AG09309 (cell line): ENCODE measurements at regions not wholly inside any gene's neighbourhood (a gene's known extent, or its start where the extent isn't known, plus 50 kb on each side); places are given as distances from the start of the nearest gene placed in this dataset.

ENCODE experiments used
- DNase-seq: peaks from one replicate; pipeline ENCODE4 v3.0.0-alpha.2; 2010; ENCODE audit warnings: low read depth
- H3K4me3 ChIP-seq: 2 replicates; pipeline ENCODE4 v1.5.1; 2011; ENCODE audit warnings: mild to moderate bottlenecking, low read depth, low read length, moderate library complexity; ENCODE audit not compliant: control insufficient read depth
- CTCF ChIP-seq: IDR thresholded peaks from 2 replicates; pipeline ENCODE4 v1.5.1; 2011; ENCODE audit warnings: mild to moderate bottlenecking, low read depth, low read length, inconsistent platforms; ENCODE audit not compliant: insufficient read depth, control insufficient read depth; ENCODE audit errors: missing control alignments

GRCh38 chr10:28822719-28823464 is 145.6 kb downstream of the BAMBI start:
- no peak overlapping the region for H3K4me3 ChIP-seq
- no peak for TF ChIP-seq CTCF
- no peak for DNase-seq

- DNase-seq: no peak
- no peak for TF ChIP-seq CTCF
- no peak overlapping the region for H3K4me3 ChIP-seq
These were observed 146.3 kb downstream of the BAMBI start for GRCh38 chr10:28823501-28824075.

GRCh38 chr10:28833313-28833712 is 156.0 kb downstream of the BAMBI start:
- no peak for TF ChIP-seq CTCF
- no peak overlapping the region for H3K4me3 ChIP-seq
- no peak for DNase-seq

- DNase-seq: no peak
- TF ChIP-seq CTCF: no peak
- H3K4me3 ChIP-seq: no peak overlapping the region
These were observed 159.1 kb downstream of the BAMBI start for GRCh38 chr10:28836435-28836743.

- H3K4me3 ChIP-seq: no peak overlapping the region
- no peak for TF ChIP-seq CTCF
- DNase-seq: no peak
These were observed 160.5 kb downstream of the BAMBI start for GRCh38 chr10:28837613-28838390.

- H3K4me3 ChIP-seq: no peak overlapping the region
- no peak for TF ChIP-seq CTCF
- DNase-seq: no peak
These were observed 161.6 kb downstream of the BAMBI start for GRCh38 chr10:28838908-28839307.
